NCI-H526 (cell line): ENCODE measurements at regions not wholly inside any gene's neighbourhood (a gene's known extent, or its start where the extent isn't known, plus 50 kb on each side); places are given as distances from the start of the nearest gene placed in this dataset.

Experiments
- DNase-seq, 2 experiments: peaks; one replicate each; lab custom pipeline; 2025; lab: John Stamatoyannopoulos, UW

DNA sequence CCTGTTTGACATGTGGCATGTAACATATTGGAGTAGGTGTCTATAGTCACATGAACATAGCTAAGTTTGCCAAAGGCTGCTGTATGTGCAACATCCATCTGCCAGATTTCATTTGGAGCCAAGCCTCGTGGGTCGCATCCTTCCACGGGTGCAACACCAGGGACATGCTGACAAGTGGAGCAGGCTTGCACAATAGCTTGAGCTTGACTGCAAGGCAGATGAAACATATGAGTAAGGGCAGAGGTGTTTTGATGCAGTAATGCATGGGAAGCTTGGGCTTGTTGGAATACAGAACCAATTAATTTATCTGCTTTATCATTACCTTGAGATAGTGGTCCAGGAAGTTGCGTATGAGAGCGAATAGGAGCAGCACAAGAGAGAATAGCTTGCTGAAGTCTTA is 74.1 kb upstream of the BTN3A2 start:
- no peak for DNase-seq

- DNase-seq = no peak
Observed at GRCh38 chr6:26292709-26293108, 72.3 kb upstream of the BTN3A2 start.

GRCh38 chr6:26294302-26294701 is 70.7 kb upstream of the BTN3A2 start:
- no peak for DNase-seq

GRCh38 chr6:26295691-26296555 is 69.1 kb upstream of the BTN3A2 start:
- no peak for DNase-seq

DNA sequence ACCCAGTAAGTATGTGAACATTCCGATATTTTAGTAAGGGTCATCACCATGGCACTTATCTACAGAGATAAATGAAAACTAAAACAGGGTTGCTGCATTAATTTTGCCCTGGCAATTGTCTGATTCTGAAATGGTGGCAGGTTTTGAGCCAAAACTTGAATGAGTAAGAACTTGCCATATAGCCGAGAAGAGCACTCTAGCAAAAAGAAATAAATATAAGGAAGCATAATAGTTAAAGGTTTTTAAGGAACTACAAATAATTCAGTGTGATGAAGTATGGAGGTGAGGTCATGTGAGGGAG is 68.5 kb upstream of the BTN3A2 start:
- DNase-seq = no peak

- no peak for DNase-seq
Observed at GRCh38 chr6:26296857-26297648, 67.9 kb upstream of the BTN3A2 start.

DNA sequence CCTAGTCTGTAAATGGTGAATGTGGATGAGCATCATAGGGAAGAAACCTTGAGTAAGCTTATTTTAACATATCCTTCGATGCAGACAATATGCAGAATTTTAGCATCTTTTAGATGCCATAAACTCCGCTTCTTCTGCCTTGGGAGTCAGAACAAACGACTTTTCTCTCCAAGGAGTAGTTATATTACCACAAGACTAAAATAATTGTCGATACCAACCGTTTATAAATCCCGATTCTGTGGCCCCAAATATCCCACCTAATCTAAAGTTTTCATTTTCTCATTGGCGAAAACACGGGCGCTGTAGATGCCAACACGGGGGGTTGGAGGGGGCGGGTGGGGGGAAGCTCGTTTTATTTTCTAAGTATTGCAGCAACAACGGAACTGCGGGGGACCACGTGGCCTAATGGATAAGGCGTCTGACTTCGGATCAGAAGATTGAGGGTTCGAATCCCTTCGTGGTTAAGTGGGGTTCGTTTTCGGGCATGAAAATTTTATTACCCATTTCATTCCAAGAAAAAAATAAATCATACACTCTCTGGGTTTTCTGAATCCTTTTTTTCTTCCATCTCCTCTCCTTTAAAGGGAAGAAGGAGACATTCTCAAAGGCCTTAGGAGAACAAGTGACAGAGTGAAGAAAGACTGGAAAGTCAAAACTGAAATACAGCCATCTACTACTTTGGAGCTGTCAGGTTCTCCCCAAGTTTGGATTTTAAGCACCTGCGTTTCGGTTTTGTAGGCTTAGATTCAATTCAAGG is 65.5 kb upstream of the BTN3A2 start:
- DNase-seq = no peak

- no peak for DNase-seq
Observed at GRCh38 chr6:26300043-26300331, 65.0 kb upstream of the BTN3A2 start.

DNA sequence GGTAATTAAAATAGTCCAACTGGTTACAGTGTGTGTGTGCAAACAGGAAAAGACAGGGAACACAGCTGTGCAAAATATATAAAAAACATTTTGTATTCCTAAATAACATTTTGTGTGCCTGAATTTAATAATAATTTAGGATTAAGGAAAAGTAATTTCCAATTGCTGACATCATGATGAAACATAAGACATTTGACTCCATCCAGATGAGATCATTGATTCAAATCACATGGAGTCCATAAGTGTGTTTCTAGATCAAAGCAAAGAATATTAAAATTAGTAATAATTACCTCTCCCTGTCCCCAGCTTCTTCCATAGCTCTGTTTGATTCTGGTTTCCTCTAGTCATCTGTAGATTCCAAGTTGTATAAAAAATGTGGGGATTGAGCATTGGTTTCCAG is 64.6 kb upstream of the BTN3A2 start:
- no peak for DNase-seq

DNA sequence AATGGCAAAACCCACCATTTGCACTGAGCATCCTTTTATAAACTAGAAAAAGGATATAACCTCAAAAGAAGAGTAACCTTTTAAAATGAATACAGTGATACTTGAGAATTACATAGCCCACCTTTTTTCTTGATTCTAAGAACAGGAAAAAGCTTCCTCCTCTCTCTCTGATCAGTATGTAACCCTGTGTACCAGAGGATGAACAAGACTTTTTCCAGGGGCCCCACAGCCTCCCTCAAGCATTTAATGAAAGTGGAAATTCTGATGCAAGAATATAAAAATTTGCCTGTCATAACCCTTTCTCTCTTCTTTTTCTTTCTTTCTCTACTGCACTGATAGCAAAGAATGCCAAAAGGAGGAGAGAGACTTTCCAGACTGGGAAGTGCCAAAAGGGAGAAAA is 64.2 kb upstream of the BTN3A2 start:
- DNase-seq = no peak

DNA sequence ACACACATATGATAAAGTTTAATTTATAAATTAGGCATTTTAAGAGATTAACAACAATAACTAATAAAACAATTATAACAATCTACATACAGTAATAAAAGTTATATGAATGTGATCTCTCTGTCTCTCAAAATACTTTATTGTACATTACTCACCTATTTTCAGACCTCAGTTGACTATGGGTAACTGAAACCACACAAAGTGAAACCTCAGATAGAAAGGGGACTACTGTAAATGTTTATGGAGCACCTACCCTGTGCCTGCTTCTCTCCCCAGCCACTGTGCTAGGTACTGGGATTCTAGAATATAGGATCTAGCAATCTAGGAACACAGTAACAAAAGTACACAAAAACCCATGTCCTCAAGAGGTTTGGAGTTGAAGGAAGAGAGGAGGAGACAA is 63.4 kb upstream of the BTN3A2 start:
- no peak for DNase-seq

GRCh38 chr6:26302941-26303559 is 61.9 kb upstream of the BTN3A2 start:
- no peak for DNase-seq

DNA sequence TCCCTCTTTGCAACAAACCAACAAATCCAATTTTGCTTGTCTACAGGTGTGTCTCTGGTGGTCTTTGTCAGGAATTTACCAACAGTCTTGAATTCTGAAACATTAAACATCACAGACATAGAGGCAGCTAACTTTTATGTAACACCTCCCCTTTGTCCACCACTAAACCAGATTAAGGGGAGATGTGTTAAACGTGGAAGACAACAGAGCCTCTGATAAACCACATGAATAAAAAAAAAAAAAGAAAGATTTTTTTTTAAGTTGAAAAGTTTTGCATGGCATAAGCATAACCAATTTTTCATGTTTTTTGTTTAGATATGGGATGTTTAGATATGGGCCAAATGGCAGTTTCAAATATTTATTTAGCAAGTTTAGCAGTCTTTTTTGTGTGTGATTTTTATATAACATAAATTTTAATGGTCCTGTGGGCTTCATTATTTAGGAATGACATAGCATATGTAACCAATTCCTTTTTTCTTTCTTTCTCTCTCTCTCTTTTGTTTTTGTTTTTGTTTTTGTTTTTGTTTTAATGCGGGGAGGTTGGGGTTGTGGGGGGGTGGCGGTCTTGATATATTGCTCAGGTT is 60.7 kb upstream of the BTN3A2 start:
- no peak for DNase-seq

DNA sequence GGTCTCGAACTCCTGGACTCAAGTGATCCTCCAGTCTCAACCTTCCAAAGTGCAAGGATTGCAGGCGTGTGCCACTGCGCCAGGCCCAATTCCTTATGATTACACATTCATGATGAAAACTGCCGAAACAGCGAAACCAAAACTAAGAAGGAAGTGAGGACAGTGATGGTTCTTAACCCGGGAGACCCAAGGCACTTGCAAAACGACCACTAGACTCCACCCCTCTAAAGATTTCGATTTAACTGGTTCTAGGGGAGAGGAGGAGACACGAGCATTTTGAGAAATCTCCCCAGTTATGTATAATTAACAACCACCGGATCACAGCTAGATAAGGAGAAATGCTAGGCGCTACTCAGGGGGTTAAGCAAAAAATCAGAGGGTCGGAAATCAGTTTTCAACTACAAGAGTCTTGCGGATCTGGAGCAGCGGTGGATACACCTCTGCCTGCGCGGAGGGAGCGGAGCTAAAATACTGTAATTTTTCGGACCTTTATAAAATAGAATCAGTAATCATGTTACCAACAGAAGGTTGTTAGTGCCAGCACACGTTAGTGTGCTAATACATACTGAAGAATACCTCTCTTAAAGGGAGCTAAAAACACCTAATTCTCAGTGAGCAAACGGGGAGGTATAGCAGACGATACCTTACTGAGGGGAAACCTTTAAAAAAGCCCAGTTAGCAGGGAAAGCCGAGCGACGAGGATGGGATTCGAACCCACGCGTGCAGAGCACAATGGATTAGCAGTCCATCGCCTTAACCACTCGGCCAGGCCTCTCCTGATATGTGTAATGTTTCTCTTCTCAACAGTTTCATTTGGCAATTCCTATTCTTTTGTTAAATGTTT is 60.0 kb upstream of the BTN3A2 start:
- DNase-seq = no peak

DNA sequence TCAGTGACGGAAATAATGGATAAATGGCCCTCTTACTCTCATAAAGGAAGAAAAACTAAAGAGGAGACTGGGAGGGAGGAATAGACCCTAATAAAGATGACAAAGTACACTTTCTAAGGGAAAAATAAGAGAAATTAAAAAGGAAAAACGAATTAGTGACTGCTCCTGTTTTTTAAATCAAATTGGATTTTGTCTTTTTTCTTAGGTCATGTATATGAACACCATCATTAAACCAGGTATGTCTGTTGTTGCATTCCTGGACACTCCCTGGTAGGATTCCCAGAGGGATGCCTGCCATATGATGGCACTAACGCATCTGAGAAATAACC is 59.4 kb upstream of the BTN3A2 start:
- DNase-seq = no peak

DNA sequence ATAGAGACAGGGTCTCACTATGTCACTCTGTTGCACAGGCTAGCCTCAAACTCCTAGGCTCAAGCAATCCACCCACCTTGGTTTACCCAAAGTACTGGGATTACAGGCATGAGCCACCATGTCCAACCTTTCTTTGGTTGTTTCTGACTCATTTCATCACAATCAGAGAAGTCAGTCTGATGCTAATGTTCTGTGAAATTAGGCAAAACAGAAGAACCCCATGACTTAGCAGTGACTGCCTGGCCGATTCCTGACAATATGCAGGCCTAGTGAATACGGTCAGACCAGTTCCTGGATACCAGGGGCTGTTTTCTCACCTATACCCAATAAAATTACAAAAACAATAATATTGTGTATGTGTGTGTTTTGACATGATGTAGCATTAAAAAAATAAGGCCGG is 58.8 kb upstream of the BTN3A2 start:
- DNase-seq = no peak

GRCh38 chr6:26307850-26308249 is 57.1 kb upstream of the BTN3A2 start:
- no peak for DNase-seq

GRCh38 chr6:26309731-26310142 is 55.3 kb upstream of the BTN3A2 start:
- DNase-seq = no peak

DNA sequence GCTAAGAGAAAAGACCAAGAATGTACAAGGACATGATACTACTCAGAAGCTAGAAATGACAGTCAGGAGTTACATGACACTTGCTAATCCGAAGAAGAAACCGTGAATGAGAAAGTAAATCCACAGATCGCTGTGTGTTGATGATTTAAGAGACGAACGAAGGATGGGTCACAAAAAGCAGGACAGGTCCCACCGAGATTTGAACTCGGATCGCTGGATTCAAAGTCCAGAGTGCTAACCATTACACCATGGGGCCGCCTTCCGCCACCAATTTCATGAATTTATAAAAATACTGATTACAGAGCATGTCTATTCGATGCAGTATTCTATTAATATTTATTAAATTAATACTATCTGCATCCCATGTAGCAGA is 54.0 kb upstream of the BTN3A2 start:
- DNase-seq = peak in 1 of 2 experiments; percentile 29

- peak; percentile 46 to 61 for DNase-seq
Observed at GRCh38 chr6:26311385-26312095, 53.5 kb upstream of the BTN3A2 start.

DNA sequence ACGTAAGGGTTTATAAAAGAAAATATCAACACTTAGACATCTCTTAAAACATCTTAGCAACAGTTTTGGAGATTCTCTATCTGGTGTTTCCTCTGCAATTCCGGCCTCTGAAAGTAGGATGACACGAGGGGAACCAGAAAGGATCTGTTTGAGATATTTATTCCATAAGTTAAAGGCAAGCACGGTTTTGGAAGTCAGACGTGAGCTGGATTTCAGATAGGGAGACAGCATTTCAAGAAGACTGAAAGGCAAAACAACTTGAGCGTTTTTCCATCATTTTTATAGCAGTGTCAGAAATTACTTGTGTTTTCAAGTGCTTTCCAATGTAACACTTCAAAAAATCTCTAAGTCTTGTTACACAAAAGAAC is 52.9 kb upstream of the BTN3A2 start:
- DNase-seq = peak; percentile 24 to 33
